HG03342 (cell line): ENCODE measurements at regions not wholly inside any gene's neighbourhood (a gene's known extent, or its start where the extent isn't known, plus 50 kb on each side); places are given as distances from the start of the nearest gene placed in this dataset.

Experiments
- ATAC-seq: cut with Tn5 transposase; IDR thresholded peaks from one replicate; pipeline ENCODE4 v1.9.1; 2021; ENCODE audit warnings: mild to moderate bottlenecking, moderate library complexity; ENCODE audit not compliant: unreplicated experiment

DNA sequence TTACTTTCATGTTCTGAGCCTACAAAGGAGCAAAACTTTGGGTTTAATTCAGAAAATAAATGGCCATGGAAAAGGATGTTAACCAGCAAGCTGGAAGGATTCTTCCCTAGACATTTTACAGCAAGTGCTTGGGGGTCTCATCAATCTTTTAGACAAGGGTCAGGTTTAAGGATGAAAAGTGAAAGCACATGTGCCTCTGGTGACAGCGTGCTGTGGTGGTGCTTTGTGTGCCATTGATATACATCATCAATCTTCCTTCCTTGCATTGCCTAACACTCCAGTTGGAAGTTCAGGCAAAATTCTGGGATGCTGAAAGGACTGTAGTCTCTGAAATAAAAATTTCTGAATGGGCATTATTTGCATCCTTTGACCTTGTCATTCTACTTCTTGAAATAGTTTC, 171.2 kb downstream of the KCNE4 start:
- no peak for ATAC-seq

DNA sequence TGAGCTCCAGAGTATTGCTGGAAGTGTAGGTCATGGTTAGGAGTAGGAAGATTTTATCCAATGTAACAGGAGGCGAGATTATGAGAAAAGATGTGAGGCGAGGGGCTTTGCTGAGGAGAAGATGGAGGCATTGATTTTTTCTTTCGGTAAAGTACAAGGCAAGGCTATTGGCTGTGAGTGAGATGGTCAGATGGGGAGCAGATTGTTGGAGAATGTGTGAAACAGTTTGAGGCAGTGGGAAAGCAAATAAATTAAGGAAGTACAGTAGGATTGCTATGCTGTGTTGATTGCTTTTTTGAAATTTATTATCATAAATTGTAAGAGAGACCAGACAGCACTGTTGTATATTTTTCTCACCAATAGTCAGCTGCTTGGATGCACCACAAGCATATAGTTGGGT, 173.3 kb downstream of the KCNE4 start:
- ATAC-seq: no peak

DNA sequence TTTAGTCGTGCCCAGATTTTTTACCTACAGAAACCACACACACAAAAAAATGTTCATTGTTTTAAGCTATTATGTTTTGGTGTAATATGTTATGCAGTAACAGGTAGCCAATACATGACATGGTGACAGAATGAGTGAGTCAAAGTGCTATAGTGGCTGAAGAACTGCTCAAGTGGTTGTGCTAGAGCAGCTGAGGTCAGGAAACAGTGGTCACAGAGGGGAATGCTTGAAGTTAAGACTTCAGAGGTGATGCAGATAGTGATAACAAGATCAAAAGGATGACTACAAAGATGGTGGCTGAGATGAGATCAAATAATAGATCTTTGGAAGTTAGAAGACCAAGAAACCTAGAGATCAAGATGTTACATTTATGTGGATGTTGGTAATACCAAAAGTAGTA, 174.3 kb downstream of the KCNE4 start:
- ATAC-seq: no peak

GRCh38 chr2:223227338-223227737, 175.3 kb downstream of the KCNE4 start:
- no peak for ATAC-seq

DNA sequence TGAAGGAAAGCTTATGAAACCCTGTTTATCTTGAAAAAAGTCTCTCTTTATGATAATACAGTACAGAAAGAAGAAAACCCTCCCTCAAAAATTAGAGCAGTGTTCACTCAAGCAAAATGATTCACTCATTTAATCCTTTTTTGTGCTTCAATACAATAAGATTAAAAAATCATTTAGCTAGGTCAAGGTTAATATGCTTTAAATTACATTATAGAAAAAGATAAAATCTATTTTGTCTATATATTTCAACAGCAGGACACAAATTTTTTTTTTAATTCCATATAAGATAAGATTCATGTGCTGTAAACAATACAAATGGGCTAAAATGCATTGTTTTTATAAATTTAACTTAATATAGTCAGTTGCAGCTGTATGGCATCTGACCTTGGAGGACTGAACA, 176.9 kb downstream of the KCNE4 start:
- ATAC-seq: no peak

DNA sequence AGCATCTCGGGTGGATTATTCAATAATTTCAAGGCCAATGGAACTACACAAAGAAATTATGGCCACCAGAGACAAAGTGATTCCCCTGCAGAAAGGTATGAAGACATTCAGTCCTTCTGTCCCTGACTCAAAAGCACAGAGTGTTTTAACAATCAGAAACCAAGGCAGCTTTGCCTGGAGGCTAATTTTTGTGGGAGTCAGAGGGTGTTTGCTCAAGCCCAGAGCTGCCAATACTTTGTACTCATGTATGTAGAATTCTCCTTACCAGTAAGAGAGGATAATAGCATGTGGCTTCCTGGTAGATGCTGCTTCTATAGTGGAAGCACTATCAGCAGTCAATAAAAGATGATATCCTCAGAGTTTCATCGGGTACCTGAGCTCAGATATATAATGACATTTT, 178.4 kb downstream of the KCNE4 start:
- no peak for ATAC-seq

DNA sequence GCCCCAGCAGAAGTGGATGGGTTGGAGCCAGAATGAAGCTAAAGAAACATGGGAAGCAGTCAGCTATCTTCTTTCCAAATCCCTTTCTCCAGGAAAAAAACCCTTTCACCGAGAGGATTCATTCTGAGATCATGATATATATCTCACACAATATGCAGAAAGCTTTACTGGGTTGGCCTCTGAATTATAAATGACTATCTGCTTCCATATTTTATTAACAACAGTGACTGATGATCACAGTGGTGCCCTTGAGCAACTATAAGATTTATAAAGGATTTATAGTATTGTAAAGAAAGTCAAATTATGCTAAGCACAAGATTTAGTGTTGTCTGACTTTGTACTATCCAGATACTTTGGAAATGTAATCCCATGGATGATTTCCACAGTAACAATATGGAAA, 180.3 kb downstream of the KCNE4 start:
- no peak for ATAC-seq

- no peak for ATAC-seq
Observed at GRCh38 chr2:223232896-223233295, 180.9 kb downstream of the KCNE4 start.

- ATAC-seq: no peak
Observed at GRCh38 chr2:223235986-223236385, 184.0 kb downstream of the KCNE4 start.

DNA sequence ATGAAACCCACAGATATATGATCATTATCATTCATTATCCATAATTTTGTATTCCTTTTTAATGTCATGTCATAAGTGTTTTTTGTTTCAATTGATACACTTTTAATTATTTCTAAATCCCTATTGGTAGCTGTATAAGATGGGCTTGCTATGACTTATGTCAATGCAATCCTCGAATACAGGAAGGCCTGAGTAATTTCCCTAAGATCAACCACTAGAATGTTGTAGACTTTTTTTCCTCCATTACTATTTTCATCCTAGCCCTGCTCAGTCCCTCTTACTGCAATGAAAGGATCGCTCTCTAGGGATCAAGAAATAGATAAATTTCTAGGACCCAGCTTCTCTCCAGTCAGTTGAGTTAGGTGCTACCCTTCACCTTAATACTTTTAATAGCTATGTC, 186.3 kb downstream of the KCNE4 start:
- no peak for ATAC-seq

DNA sequence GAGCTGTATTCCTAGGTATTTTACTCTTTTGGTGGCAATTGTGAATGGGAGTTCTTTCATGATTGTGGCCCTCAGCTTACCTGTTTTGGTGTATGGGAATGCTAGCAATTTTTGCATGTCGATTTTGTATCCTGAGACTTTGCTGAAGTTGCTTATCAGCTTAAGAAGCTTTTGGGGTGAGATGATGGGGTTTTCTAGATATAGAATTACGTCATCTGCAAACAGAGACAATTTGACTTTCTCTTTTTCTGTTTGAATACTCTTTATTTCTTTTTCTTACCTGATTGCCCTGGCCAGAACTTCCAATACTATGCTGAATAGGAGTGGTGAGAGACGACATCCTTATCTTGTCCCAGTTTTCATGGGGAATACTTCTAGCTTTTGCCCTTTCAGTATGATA, 191.2 kb downstream of the KCNE4 start:
- ATAC-seq: no peak

- ATAC-seq: no peak
Observed at GRCh38 chr2:223247136-223247535, 195.1 kb downstream of the KCNE4 start.

GRCh38 chr2:223251656-223252229, 199.8 kb downstream of the KCNE4 start:
- no peak for ATAC-seq

GRCh38 chr2:223260681-223261080, 208.7 kb downstream of the KCNE4 start:
- no peak for ATAC-seq

- no peak for ATAC-seq
Observed at GRCh38 chr2:223262946-223263345, 211.0 kb downstream of the KCNE4 start.

GRCh38 chr2:223264541-223265193, 212.7 kb downstream of the KCNE4 start:
- no peak for ATAC-seq

DNA sequence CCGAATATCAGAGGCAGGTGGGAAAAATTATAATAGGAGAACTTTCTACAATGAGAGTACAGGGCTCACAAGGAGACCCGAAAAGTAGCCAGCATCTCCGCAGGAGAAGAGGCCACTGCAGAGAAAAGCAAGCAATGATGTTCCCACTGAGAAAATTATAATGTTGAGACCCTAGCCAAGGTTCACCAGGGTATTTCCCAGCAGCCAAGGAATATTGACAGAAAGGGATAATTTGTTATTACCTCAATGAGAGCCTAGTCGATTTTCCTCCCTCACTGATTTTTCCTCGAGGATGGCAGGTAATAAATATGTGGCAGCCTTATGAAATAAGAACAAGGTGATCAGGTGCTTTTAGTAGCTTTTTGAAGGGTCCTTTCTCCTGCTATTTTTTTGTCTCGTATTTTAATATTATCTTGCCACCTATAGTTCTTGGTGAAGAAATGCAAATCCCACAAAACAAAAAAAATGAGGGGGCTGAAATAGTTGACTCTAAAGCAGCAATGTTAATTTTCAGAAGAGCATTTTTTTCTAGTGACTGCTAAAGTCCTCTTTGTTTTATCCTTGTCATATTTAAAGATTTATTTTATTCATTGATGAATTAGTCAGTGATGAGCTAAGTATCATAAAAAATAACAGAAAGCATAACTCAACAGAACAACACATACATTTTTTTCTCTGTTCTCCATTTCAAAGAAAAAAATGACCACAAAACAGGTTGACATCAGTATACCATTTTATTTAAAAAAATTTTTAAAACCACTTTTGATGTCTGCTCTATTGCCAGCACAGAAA, 215.4 kb downstream of the KCNE4 start:
- ATAC-seq: no peak

DNA sequence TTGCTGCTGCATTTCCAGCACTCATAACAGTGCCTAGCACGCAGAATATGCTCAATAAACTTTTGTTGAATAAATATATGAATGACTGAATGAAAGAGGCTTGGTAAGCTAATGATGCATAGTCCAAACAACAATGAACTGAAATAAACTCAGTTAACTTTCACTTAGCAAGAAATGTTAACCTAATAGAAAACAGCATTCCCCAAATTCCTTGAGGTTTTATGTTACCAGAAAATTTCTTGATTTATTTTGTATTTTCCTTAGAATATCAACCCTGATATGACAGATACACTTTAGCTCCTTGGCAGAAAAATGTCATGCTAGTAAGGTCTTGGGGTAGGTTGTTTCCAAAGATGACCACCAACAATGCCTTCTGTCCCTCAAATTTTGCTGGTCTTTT, 217.4 kb downstream of the KCNE4 start:
- no peak for ATAC-seq

DNA sequence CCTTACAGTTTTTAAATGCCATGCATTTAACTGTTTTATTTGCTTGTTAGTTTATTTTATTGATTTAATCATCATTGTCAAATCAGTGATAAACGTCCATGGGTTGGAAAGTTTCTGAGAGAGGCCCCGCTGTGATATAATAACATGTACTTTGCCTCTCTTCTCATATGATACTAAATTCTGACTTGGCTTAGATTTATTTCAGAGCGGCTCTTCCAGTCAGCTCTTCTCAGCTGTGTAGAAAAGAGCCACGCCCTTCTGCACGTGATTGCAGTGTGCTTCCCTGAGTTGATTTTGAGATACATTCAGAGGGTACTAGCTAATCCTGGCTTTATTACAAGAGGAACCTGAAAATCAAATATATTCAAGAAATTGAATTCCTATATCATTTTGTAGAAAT, 218.6 kb downstream of the KCNE4 start:
- no peak for ATAC-seq

- ATAC-seq: no peak
Observed at GRCh38 chr2:223273995-223274394, 222.0 kb downstream of the KCNE4 start.

GRCh38 chr2:223282221-223282620, 230.2 kb downstream of the KCNE4 start:
- ATAC-seq: no peak

DNA sequence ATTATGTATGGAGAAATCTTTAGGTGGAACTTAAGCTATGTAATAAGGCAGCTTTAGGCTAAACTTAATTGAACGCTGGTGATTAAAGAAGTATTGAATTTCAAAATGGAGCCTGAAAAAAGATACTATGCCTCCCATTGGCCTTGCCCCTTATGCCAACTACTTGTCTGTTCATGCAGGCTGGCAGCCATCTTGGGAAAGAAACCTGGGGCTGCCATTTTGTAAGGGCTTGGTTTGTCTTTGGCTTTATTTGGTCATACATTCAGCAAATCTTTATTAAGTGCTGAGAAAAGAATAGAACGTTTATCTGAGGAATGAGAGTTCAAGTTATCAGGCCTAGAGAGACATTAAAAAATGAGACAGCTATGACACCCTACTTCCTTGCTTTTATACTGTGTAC, 231.3 kb downstream of the KCNE4 start:
- no peak for ATAC-seq
